Fibroblast of skin of abdomen (primary cell): ENCODE measurements at regions not wholly inside any gene's neighbourhood (a gene's known extent, or its start where the extent isn't known, plus 50 kb on each side); places are given as distances from the start of the nearest gene placed in this dataset.

Experiments used
- DNase-seq: peaks from one replicate; pipeline ENCODE4 v3.0.0-alpha.2; 2013

- peak; percentile 86 for DNase-seq
Measured at GRCh38 chr17:77365584-77366186, 224.9 kb downstream of the SEC14L1 start.

- no peak for DNase-seq
Measured at GRCh38 chr17:77366206-77366557, 225.4 kb downstream of the SEC14L1 start.

- DNase-seq = peak; percentile 67
Measured at GRCh38 chr17:77366558-77367245, 225.9 kb downstream of the SEC14L1 start.

- no peak for DNase-seq
Measured at GRCh38 chr17:77369544-77369971, 228.8 kb downstream of the SEC14L1 start.

- DNase-seq = no peak
Measured at GRCh38 chr17:77370586-77370985, 229.8 kb downstream of the SEC14L1 start.

GRCh38 chr17:77371117-77371887, 230.5 kb downstream of the SEC14L1 start:
- DNase-seq = peak; percentile 74

GRCh38 chr17:77371888-77372443, 231.2 kb downstream of the SEC14L1 start:
- DNase-seq = no peak

GRCh38 chr17:77372444-77373298, 231.9 kb downstream of the SEC14L1 start:
- DNase-seq = peak; percentile 85

GRCh38 chr17:77373299-77374169, 232.8 kb downstream of the SEC14L1 start:
- no peak for DNase-seq

GRCh38 chr17:77374170-77374936, 233.6 kb downstream of the SEC14L1 start:
- peak; percentile 87 for DNase-seq

GRCh38 chr17:77375108-77375916, 234.5 kb downstream of the SEC14L1 start:
- no peak for DNase-seq

- DNase-seq = peak; percentile 88
Measured at GRCh38 chr17:77375917-77376651, 235.3 kb downstream of the SEC14L1 start.

GRCh38 chr17:77376795-77377709, 236.3 kb downstream of the SEC14L1 start:
- DNase-seq = no peak

GRCh38 chr17:77377710-77378235, 237.0 kb downstream of the SEC14L1 start:
- no peak for DNase-seq

GRCh38 chr17:77378318-77379064, 237.7 kb downstream of the SEC14L1 start:
- no peak for DNase-seq

- no peak for DNase-seq
Measured at GRCh38 chr17:77379065-77379428, 238.3 kb downstream of the SEC14L1 start.

- no peak for DNase-seq
Measured at GRCh38 chr17:77379832-77380231, 239.1 kb downstream of the SEC14L1 start.
